ENCODE measurements at regions not wholly inside any gene's neighbourhood (a gene's known extent, or its start where the extent isn't known, plus 50 kb on each side); places are given as distances from the start of the nearest gene placed in this dataset.
A peak's percentile ranks its signal among the peaks of the same experiment; 100 is the strongest.
"Not testable (repeated sequence)": the region's sequence is repeated elsewhere in the genome, so short reads cannot be mapped to it uniquely, and the experiment has no call there.

- DNase-seq (ENCODE audit: low read depth in 1 of 2, low spot score in 1 of 2), result no peak
Measured at GRCh38 chr12:75944097-75944904, 87.3 kb downstream of the PHLDA1 start.

GRCh38 chr12:75943730-75944096 is 87.9 kb downstream of the PHLDA1 start:
- no peak for DNase-seq (ENCODE audit: low read depth in 1 of 2, low spot score in 1 of 2)

- not testable (repeated sequence) for DNase-seq (ENCODE audit: low read depth in 1 of 2, low spot score in 1 of 2)
Measured at GRCh38 chr12:75941661-75942060, 89.9 kb downstream of the PHLDA1 start.

GRCh38 chr12:75939016-75939642 is 92.4 kb downstream of the PHLDA1 start:
- DNase-seq (ENCODE audit: low read depth in 1 of 2, low spot score in 1 of 2), result no peak

GRCh38 chr12:75938189-75938588 is 93.4 kb downstream of the PHLDA1 start:
- no peak for DNase-seq (ENCODE audit: low read depth in 1 of 2, low spot score in 1 of 2)

- DNase-seq (ENCODE audit: low read depth in 1 of 2, low spot score in 1 of 2), result no peak
Measured at GRCh38 chr12:75937486-75937885, 94.1 kb downstream of the PHLDA1 start.

- no peak for DNase-seq (ENCODE audit: low read depth in 1 of 2, low spot score in 1 of 2)
Measured at GRCh38 chr12:75936515-75937440, 94.8 kb downstream of the PHLDA1 start.

- no peak for DNase-seq (ENCODE audit: low read depth in 1 of 2, low spot score in 1 of 2)
Measured at GRCh38 chr12:75935539-75936242, 95.9 kb downstream of the PHLDA1 start.

- DNase-seq (ENCODE audit: low read depth in 1 of 2, low spot score in 1 of 2), result no peak
Measured at GRCh38 chr12:75933101-75933500, 98.5 kb downstream of the PHLDA1 start.

- DNase-seq (ENCODE audit: low read depth in 1 of 2, low spot score in 1 of 2), result no peak
Measured at GRCh38 chr12:75932241-75932640, 99.3 kb downstream of the PHLDA1 start.

GRCh38 chr12:75923964-75924666 is 107.5 kb downstream of the PHLDA1 start:
- no peak for DNase-seq (ENCODE audit: low read depth in 1 of 2, low spot score in 1 of 2)

- no peak for DNase-seq (ENCODE audit: low read depth in 1 of 2, low spot score in 1 of 2)
Measured at GRCh38 chr12:75922944-75923642, 108.5 kb downstream of the PHLDA1 start.

- no peak for DNase-seq (ENCODE audit: low read depth in 1 of 2, low spot score in 1 of 2)
Measured at GRCh38 chr12:75921622-75922289, 109.8 kb downstream of the PHLDA1 start.

GRCh38 chr12:75917715-75918114 is 113.9 kb downstream of the PHLDA1 start:
- DNase-seq (ENCODE audit: low read depth in 1 of 2, low spot score in 1 of 2), result no peak

GRCh38 chr12:75917083-75917482 is 114.5 kb downstream of the PHLDA1 start:
- DNase-seq (ENCODE audit: low read depth in 1 of 2, low spot score in 1 of 2), result no peak

GRCh38 chr12:75913502-75914351 is 117.8 kb downstream of the PHLDA1 start:
- DNase-seq (ENCODE audit: low read depth in 1 of 2, low spot score in 1 of 2), result peak in 1 of 2 donors; percentile 8

GRCh38 chr12:75909714-75910656 is 121.6 kb downstream of the PHLDA1 start:
- DNase-seq (ENCODE audit: low read depth in 1 of 2, low spot score in 1 of 2), result no peak

Measured in activated T-helper 1 cell treated with anti-CD3 and anti-CD28 coated beads, Interleukin-2, amount 50 U/mL, for 16 hours (primary cell).